GM18505 (cell line): ENCODE measurements at regions not wholly inside any gene's neighbourhood (a gene's known extent, or its start where the extent isn't known, plus 50 kb on each side); places are given as distances from the start of the nearest gene placed in this dataset.

Experiments
- ATAC-seq: cut with Tn5 transposase; IDR thresholded peaks from one replicate; pipeline ENCODE4 v1.9.1; 2021; ENCODE audit not compliant: unreplicated experiment
- POLR2A ChIP-seq: IDR thresholded peaks from 4 replicates; pipeline ENCODE4 v1.6.1; 2011; ENCODE audit warnings: borderline replicate concordance; ENCODE audit not compliant: insufficient read depth, insufficient read length; ENCODE audit errors: extremely low read depth

DNA sequence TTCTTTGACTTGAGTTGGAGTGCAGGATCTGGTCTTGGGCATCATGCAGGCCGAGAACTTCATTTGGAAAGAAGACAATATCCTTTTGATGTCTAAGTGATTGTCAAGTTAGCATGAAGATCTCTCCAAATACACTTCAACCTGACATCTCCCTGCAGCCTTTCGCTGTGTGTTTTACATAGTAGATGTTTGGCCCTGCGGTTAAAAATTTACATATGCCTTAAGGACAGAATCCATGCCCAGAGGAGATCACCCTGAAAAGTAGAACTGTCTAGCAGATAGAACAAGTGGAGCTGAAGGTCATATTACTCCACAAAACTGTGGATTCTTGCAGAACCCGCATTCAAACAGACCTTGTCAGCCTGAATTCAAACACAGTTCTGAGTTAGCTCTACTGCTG, 409.9 kb downstream of the LPIN1 start:
- no peak for ATAC-seq
- no peak for TF ChIP-seq POLR2A

DNA sequence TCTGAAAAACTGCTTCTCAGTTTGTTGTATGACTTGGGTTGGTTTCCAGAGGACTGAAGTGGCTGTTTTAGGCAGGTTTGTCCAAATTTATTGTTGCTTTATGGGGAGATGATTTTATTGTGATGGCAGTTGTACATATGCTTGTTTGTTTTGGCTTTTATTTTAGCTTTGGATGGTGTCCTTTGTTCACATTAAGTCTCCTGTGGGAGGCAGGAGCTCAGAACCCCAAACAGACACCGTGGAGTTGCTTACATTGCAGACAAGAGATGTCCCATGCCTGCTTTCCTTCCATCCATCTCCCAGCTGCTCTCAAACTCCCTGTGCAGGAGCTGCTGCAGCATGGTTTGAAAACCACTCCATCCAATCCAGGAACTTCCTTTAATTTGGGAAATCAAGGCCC, 414.7 kb downstream of the LPIN1 start:
- no peak for ATAC-seq
- no peak for TF ChIP-seq POLR2A

DNA sequence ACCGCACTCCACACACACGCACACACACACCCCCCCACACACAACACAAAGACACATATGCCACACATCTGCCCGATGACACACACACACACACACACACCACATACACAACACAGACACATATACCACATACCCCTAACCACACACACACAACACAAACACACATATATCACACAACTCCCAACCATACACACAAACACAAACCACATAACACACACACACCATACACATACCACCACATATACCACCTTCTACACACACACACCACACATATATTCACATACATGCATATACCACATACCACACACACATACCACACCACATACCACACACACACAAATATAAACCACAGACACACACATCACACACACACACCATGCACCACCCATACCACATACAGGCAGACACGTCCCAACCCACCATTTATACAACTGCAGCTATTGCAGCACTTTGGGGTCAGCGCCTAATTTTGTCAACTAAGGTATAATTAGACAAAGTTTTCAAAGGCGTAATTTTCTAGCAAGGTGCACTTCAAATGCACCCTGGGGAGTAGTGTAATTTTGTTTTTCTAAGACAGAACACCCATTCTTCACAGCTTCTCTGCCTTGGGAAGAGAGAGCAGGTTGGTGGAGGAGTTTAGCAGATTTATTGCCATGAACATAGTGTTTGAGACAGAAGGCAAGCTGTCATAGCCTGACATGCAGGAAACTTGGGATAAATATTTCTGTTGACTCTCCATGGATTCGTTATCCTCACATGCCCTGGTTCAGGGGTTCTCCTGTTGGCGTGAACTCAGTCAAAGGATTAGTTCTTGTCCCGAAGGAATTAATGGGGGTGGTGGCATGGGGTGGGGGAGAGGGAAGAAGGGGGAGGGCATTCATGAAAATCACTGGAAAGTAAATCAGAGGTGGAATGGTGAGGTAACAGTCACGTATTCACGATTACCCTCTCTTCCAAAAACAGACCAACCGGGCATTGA, 416.1 kb downstream of the LPIN1 start:
- ATAC-seq = no peak
- TF ChIP-seq POLR2A = no peak

DNA sequence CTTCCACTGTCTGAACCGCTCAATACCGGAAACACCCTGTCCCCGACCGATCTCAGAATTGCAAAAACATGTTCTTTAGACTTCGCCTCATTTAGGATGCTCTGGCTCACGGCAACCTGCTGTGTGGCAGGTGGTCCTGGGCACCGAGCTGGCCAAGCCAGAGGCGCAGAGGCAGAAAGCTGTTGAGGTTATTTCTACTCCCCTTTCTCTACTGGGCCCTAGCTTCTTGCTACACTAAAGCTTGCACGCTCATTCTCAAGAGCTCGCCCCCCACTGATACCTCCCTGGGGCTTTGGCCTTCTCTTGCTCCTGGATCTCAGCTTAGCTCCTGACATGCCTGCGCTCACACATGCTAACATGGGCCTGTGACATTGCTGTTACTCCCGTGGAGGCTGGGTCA, 417.4 kb downstream of the LPIN1 start:
- no peak for TF ChIP-seq POLR2A
- ATAC-seq = no peak

DNA sequence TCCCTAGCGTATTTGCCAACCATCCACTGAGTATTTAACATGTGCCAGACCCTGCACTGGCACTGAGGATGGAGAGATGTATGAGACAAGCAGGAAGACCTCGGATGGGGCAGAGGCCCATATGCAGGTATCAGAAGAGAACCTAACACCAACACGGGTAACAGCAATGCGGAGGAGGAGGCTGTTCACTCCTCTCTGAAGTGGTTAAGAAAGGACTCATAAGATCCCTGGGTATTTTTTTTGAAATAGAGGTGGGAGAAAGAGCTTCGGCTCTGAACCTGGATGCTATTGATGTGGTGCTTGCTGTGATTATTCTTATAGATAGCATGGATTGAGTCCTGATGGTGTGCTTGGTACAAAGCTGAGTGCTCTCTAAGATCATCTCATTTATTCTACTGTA, 418.3 kb downstream of the LPIN1 start:
- no peak for ATAC-seq
- TF ChIP-seq POLR2A = no peak

DNA sequence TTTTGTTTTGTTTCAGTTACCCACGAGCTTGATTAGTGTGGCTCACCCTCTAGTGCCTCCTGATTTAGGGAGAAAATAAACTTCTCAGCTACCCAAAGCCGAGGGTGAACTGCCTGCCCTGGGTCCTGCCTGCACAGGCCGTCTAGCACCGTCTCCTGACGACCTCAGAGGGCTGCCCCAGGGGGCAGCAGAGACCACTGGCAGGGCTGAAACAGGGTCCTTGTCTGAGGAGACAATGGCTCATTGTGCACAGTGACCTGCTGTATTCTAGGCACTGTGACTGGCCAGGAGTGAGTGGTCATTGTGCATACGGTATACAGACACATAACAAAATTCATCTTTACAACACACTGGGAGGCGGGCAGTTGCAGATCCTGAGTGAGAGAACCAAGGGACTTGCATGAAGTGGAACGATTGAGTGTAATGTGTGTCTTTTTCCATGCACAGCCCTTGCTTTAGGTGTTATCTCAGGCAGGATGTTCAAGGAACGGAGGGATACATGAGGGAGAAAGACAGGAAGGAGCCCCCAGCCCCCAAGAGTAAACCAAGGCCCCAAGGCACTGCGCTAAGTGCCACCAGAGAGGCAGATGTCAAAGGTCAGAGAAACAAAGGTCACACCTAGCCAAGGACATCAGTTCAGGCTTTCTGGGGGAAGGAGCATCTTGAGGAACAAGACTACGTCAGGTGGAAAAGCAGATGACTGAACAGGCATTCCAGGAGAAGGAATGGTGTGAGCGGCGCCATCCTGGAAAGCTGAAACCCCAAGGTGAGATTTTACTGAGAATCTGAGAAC, 421.3 kb downstream of the LPIN1 start:
- no peak for ATAC-seq
- TF ChIP-seq POLR2A = no peak

DNA sequence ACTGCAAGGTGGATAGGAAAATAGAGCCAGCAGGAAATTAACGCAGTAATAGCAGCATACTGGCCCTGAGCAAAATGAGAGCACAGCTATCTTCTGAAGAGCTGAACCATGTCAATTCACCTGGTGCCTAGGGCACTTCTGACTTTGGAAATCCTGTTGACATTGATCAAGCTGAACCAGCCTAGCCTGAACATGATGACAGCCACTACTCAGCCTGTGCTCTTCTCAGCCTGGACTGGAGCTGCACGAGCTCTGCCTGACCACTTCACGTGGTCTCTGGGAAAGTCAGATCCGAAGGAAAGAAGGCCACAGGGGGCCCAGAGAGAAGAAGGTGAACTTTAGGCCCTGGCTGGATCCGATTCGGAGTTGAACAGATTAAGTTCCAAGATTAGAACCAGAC, 421.9 kb downstream of the LPIN1 start:
- no peak for TF ChIP-seq POLR2A
- no peak for ATAC-seq

DNA sequence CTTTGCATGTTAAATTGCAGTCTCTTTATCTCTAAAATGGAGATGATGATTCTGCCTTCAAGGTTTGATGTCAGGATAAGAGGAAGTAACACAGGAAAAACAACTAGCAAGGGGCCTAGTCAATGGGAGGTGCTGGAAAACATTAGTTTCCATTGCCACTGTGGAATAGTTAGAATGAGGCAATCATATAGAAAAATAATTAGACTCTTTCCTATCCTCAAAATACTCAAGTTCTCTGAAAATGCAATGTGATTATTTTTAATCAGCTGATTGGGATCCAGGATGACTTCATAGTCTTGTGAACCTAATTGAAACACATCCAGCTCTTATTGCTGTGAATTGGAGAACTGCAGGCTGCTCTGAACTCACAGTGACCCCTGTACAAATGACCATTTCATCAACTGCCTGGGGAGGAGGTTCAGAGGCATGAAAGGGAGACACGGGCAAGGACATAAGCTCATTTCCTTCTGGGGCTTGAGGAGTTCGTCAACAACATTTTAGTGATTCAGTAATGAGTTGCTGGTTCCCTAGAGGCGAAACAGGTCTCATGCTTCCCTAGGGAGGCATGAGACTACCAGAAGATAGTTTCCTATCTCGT, 422.5 kb downstream of the LPIN1 start:
- TF ChIP-seq POLR2A = no peak
- ATAC-seq = no peak

DNA sequence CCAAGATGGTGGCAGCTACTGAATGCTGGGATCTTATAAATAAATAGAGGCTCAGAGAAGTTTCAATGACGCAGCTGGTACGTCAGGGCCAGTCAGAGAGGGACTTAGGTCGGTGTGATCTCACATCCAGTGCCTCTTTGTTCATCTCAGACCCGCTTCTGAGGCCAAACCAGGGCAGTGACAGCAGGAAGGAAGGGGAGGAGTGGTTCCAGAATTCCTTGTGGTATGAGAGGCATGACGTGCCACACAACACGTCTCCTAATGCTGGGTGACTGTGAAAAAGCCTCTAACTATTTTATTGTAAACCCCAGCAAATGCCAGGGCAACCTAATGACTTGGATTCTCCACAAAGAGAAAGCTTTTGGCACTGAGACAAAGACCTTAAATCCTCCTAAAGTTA, 423.3 kb downstream of the LPIN1 start:
- no peak for TF ChIP-seq POLR2A
- ATAC-seq = no peak

DNA sequence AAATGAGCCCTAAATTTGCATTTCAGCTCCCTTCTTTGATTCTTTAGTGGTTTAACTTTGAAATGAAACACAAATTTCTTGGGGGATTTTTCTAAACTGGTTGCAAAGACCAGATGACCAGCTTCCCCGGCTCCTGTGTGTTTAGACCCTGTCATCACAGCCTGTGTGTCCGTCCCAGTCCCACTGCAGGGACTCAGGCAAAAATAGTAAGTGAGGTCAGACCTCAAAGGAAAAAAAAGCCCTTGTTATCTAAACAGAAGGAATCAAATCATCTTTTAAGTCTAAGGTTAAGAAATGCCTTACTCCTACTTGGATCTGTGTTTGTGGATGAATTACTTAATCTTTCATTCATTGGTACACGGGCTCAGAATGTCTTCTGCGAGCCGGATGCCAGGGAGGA, 423.7 kb downstream of the LPIN1 start:
- no peak for TF ChIP-seq POLR2A

DNA sequence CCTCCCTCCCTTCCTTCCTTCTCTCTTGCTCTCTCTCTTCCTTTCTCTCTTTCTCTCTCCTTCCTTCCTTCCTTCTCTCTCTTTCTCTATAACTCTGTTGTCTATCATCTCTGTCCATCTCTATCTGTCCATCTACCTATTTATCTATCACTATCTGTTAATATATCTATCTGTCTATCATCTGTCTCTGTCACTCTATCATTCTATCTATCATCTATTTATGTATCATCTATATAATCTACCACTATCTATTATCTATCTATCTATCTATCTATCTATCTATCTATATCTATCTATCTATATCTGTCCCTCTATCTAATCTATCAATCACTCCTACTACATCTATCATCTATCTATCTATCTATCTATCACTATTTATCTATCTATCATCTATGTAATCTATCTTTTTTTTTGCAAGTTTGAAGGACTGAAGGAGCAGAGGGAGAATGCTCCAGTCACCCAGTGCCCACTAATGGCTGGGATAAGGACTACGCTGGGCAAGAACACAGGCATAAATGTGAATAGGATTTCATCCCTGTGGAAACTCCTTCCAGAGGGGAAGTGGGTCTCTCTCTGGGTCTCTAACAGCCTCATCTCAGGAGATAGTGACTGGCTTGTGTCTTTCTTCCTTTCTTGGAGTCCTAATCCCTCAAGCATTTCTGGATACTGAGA, 427.0 kb downstream of the LPIN1 start:
- no peak for TF ChIP-seq POLR2A
- no peak for ATAC-seq

More for the DNA sequence above, 423.7 kb downstream of the LPIN1 start:
- ATAC-seq = no peak

DNA sequence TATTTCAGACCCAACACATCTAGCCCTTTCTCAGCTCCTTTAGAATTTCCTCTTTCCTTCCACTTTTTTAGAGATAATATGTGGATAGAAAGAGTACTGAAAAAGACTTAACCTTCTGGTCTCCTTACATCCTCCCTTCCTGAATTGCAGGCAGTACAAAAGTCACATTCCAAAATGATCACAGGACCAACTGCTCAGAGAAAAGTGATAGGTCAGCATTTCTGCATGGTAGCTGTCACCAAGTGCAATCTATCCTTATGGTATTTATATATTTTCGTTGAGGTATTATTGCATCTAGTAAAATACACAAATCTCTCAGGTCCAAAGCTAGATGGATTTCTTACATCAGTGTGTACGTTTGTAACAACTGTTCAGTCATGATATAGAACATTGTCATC, 427.5 kb downstream of the LPIN1 start:
- no peak for TF ChIP-seq POLR2A
- no peak for ATAC-seq

DNA sequence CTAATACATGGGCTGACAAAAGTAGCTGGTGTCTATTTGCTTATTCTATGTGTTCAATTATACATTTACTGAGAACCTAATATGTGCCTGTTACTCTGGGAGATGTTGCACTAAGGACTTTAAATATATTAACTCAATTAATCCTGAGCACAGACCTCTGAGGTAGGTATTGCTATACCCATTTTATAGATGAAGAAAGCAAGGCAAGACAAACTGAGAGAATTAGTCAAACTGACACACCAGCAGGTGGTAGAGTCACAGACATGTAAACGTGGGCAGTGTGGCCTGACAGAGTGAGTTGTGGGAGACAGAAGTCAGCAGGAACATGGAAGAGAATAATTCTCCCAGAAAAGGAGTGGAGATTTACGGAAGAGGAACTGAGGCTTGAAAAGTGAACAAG, 428.9 kb downstream of the LPIN1 start:
- no peak for TF ChIP-seq POLR2A
- ATAC-seq = no peak
